ENCODE measurements at regions not wholly inside any gene's neighbourhood (a gene's known extent, or its start where the extent isn't known, plus 50 kb on each side); places are given as distances from the start of the nearest gene placed in this dataset.

DNA sequence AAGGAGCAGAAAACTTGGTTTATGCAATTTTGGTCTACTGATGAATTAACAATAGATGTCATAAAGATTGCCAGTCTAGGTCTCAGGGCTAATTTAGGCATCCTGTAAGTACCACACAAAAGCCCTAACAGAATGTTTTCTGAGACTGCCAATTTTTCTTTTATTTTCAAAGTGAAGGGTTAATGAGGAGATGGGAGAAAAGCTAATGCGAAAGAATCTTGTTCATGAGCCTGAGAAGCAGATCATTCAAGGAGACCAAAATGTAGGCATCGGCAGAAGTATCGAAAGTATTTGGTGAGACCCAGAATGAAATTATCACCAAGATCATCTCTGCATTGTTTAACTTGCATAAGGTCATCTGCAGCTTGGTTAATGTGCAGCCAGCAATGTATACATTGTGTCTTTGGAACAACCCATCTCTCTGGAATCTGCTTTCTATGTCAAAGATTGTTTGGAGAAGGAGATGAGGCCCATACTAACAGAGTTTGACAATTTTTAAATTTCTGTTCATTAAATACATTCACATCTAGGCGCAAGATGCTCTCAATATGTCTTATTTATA, 163.3 kb upstream of the GLI3 start:
- CTCF ChIA-PET = no interaction called here
- TF ChIP-seq, protein P1, sequence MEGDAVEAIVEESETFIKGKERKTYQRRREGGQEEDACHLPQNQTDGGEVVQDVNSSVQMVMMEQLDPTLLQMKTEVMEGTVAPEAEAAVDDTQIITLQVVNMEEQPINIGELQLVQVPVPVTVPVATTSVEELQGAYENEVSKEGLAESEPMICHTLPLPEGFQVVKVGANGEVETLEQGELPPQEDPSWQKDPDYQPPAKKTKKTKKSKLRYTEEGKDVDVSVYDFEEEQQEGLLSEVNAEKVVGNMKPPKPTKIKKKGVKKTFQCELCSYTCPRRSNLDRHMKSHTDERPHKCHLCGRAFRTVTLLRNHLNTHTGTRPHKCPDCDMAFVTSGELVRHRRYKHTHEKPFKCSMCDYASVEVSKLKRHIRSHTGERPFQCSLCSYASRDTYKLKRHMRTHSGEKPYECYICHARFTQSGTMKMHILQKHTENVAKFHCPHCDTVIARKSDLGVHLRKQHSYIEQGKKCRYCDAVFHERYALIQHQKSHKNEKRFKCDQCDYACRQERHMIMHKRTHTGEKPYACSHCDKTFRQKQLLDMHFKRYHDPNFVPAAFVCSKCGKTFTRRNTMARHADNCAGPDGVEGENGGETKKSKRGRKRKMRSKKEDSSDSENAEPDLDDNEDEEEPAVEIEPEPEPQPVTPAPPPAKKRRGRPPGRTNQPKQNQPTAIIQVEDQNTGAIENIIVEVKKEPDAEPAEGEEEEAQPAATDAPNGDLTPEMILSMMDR (IDR thresholded peaks at IDR 0.05; ENCODE audit: insufficient read depth, low read depth, low read length) = no peak
- no peak overlapping the region for H3K4me3 ChIP-seq (ENCODE audit: low read depth, low read length)
- POLR2A ChIA-PET = no interaction called here
- no peak for DNase-seq (ENCODE audit: low read depth)
- H3K36me3 ChIP-seq (ENCODE audit: control insufficient read depth, insufficient read depth, low read length) = no peaks in the 10 kb centered on the region
- H3K27me3 ChIP-seq (ENCODE audit: control insufficient read depth, insufficient read depth, low read length) = peaks cover 6% of the 10 kb centered on the region

DNA sequence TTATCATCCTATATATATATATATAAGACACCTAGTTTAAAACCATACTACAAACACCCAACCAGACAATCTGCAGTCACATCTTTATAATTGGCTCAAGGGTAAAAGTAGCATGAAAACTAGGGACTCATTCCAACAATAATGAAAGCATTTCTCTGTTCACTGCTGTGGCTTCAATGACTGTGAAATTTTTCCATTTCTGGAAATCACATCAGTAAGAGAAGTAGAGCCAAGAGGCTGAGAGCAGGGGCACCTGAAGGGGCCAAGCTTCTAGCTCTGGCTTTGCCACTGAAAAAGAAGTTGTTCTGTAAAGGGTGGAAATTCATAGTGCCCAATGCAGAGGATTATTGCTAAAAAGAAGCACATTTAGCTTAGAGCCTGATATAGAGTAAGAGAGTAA, 158.6 kb upstream of the GLI3 start:
- no peak overlapping the region for H3K4me3 ChIP-seq (ENCODE audit: low read depth, low read length)
- peaks cover 4% of the 10 kb centered on the region for H3K27me3 ChIP-seq (ENCODE audit: control insufficient read depth, insufficient read depth, low read length)
- POLR2A ChIA-PET = no interaction called here
- DNase-seq (ENCODE audit: low read depth) = no peak
- H3K36me3 ChIP-seq (ENCODE audit: control insufficient read depth, insufficient read depth, low read length) = no peaks in the 10 kb centered on the region
- CTCF ChIA-PET = no interaction called here
- TF ChIP-seq, protein P1 (IDR thresholded peaks at IDR 0.05; ENCODE audit: insufficient read depth, low read depth, low read length) = no peak

DNA sequence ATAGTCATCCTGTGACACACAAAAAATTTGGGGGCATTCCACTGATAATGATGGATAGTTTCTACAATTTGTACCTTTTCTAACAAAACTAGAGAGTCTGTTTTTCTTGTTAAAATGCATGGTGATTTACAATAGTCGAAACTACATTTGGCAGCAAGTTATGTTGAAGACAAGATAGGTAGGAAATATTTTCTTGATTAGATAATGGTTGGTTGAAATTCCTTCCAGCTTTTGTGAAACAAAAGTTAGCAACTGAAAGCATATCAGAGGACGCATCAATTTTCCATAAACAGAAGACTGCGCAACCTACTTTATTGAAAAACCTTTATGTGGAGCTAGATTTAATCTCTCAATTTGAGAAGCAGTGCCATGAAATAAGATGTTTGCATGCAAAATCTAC, 155.8 kb upstream of the GLI3 start:
- no peak overlapping the region for H3K4me3 ChIP-seq (ENCODE audit: low read depth, low read length)
- TF ChIP-seq, protein P1 (IDR thresholded peaks at IDR 0.05; ENCODE audit: insufficient read depth, low read depth, low read length) = no peak
- ChIA-PET CTCF (no interaction called here), POLR2A (no interaction called here)
- no peaks in the 10 kb centered on the region for H3K36me3 ChIP-seq (ENCODE audit: control insufficient read depth, insufficient read depth, low read length)
- peaks cover 2% of the 10 kb centered on the region for H3K27me3 ChIP-seq (ENCODE audit: control insufficient read depth, insufficient read depth, low read length)
- DNase-seq (ENCODE audit: low read depth) = no peak

- CTCF ChIA-PET = interaction anchor here (1.0 to 1.5 kb wide), 2 partner anchors 12 to 39 kb away, joined by 3 to 4 read pairs; no protein-coding TSS in a partner anchor
- no peaks in the 10 kb centered on the region for H3K27me3 ChIP-seq (ENCODE audit: control insufficient read depth, insufficient read depth, low read length)
- TF ChIP-seq, protein P1 (IDR thresholded peaks at IDR 0.05; ENCODE audit: insufficient read depth, low read depth, low read length) = no peak
- no peaks in the 10 kb centered on the region for H3K36me3 ChIP-seq (ENCODE audit: control insufficient read depth, insufficient read depth, low read length)
- POLR2A ChIA-PET = no interaction called here
- DNase-seq (ENCODE audit: low read depth) = no peak
- H3K4me3 ChIP-seq (ENCODE audit: low read depth, low read length) = no peak overlapping the region
Observed at GRCh38 chr7:42389697-42390096, 152.7 kb upstream of the GLI3 start.

GRCh38 chr7:42385912-42386311, 148.9 kb upstream of the GLI3 start:
- CTCF ChIA-PET = interaction anchor here (1.5 kb wide), 1 partner anchor 426 kb away, joined by 3 read pairs; no protein-coding TSS in a partner anchor
- no peak for DNase-seq (ENCODE audit: low read depth)
- Histone ChIP-seq H3K36me3 (ENCODE audit: control insufficient read depth, insufficient read depth, low read length) (no peaks in the 10 kb centered on the region), H3K27me3 (ENCODE audit: control insufficient read depth, insufficient read depth, low read length) (no peaks in the 10 kb centered on the region), H3K4me3 (ENCODE audit: low read depth, low read length) (no peak overlapping the region)
- TF ChIP-seq, protein P1 (IDR thresholded peaks at IDR 0.05; ENCODE audit: insufficient read depth, low read depth, low read length) = no peak
- POLR2A ChIA-PET = no interaction called here

Measured in BJ (cell line).